ENCODE measurements at regions not wholly inside any gene's neighbourhood (a gene's known extent, or its start where the extent isn't known, plus 50 kb on each side); places are given as distances from the start of the nearest gene placed in this dataset.

DNA sequence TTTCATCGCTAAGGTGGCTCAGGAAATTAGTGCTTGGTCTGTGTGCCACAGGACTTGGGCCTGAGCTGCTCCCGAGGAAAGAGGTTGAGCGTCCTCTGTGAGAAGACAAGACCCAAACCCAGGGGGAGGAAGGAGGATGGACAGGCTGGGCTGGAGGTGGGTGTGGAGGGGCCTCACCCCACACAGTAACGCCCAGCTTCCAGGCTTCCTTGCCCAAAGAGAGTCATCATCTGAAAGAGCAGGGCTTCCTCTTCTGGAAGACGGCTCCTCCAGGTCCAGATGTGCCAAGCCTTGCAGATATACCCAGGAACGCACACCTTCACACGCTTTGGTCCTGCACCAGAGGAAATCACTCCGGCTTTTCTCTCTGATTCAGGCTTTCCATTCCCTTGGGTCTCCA, 127.8 kb upstream of the MGMT start:
- TF ChIP-seq POLR2A (IDR thresholded peaks at IDR 0.05; ENCODE audit: low read length) (no peak), GATA1 (IDR thresholded peaks at IDR 0.05; ENCODE audit: low read depth, low read length) (no peak)

Data from erythroblast (primary cell).